VCaP (cell line): ENCODE measurements at regions not wholly inside any gene's neighbourhood (a gene's known extent, or its start where the extent isn't known, plus 50 kb on each side); places are given as distances from the start of the nearest gene placed in this dataset.

Experiments
- H3K27ac ChIP-seq: fragments of 450-650 bp; 2 replicates; pipeline ENCODE4 v1.5.1; 2017
- TF ChIP-seq, protein P1 (sequence below): fragments of 450-650 bp; conservative IDR thresholded peaks from 2 replicates; pipeline ENCODE4 v1.5.1; 2017; ENCODE audit warnings: mild to moderate bottlenecking, moderate library complexity

DNA sequence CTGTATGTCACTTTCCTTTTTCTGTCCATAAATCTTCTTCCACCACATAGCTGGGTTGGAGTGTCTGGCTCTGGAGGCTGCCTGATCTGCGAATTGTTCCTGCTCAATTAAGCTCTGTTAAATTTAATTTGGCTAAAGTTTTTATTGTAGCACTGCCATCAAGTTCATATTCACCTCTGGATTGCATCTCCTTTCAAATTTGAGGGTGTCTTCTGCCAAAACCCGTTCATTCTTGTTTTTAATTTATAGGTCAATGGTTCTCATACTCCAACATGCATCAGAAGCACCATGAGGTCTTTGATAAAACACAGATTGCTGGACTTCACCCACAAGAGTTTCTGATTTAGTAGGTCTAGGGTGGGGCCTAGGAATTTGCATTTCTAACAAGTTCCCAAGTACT lies 276.5 kb upstream of the NECTIN3 start:
- H3K27ac ChIP-seq = no peak overlapping the region
- TF ChIP-seq, protein P1, sequence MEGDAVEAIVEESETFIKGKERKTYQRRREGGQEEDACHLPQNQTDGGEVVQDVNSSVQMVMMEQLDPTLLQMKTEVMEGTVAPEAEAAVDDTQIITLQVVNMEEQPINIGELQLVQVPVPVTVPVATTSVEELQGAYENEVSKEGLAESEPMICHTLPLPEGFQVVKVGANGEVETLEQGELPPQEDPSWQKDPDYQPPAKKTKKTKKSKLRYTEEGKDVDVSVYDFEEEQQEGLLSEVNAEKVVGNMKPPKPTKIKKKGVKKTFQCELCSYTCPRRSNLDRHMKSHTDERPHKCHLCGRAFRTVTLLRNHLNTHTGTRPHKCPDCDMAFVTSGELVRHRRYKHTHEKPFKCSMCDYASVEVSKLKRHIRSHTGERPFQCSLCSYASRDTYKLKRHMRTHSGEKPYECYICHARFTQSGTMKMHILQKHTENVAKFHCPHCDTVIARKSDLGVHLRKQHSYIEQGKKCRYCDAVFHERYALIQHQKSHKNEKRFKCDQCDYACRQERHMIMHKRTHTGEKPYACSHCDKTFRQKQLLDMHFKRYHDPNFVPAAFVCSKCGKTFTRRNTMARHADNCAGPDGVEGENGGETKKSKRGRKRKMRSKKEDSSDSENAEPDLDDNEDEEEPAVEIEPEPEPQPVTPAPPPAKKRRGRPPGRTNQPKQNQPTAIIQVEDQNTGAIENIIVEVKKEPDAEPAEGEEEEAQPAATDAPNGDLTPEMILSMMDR = no peak

DNA sequence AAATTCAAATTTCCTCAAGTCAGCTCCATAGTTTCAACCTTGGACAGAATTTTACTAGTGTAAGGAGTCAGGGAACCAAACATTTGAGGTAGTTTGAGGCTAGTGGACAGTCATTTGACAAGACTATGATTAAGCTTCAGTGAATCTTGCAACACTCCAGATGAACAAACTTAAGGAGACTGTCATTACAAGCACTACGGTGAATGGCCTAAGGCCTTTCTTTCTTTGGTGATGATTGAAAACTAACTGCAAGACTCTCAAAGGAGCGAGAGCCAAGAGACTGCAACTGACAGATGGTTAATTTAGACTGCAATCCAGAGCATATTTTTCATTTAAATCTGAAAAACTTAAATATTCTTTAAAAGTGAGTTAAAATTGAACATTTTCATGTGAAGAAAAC lies 272.3 kb upstream of the NECTIN3 start:
- H3K27ac ChIP-seq = no peak overlapping the region
- TF ChIP-seq, protein P1 = no peak

DNA sequence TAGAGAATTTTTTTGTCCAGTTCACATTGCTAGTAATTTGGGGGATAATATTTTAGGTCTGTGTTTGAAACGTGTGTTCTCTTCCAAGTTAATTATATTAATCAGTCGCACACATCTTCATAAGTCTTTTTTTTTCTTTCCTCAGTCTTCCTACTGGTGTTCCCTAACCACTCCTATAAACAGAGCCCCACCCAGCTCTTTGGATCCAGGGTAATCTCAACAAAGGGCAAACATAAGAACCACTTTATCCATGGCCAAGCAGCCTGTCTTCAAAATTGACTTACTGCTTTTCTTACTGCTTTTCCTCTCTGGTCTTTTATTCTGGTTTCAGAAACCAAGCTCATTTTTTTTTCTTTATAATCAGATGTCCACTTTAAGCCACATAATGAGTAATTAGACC lies 266.8 kb upstream of the NECTIN3 start:
- no peak overlapping the region for H3K27ac ChIP-seq
- TF ChIP-seq, protein P1 = no peak

DNA sequence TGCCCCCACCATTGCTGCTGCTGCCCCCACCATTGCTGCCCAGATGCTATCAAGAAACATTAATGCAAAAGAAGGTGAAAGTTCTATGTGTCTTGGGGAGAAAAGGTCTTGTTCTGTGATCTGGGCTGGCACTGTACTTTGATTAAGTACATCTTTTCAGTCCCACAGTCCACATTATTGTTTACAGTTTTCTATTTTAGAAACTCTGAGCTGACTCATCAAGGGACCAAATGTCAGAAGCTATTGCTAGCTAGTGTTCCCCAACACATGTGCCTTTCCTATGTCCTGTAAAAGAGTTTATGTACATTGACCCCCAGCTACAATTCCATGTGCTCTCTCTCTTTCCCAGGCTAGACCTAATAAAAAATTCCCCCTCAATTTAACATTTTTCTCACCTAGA lies 264.7 kb upstream of the NECTIN3 start:
- TF ChIP-seq, protein P1 = no peak
- H3K27ac ChIP-seq = no peak overlapping the region

DNA sequence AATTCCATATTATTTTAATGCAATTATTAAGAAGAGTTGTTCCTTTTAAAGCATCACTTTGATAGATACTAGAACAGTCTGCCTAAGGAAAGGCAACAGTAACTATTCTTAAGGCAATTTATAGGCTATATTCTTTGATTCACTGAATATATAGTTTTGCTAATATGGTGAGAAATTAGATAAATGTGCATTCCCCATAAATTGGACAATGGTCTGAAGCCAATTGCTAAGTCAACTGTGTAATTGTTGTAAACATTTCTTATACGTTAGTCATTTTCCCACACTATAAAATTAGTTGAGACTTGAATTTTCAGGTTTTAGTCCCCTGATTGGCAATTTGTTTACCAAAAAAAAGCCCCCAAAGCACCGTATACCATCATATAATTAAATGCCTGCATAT lies 263.0 kb upstream of the NECTIN3 start:
- TF ChIP-seq, protein P1 = no peak
- H3K27ac ChIP-seq = no peak overlapping the region

DNA sequence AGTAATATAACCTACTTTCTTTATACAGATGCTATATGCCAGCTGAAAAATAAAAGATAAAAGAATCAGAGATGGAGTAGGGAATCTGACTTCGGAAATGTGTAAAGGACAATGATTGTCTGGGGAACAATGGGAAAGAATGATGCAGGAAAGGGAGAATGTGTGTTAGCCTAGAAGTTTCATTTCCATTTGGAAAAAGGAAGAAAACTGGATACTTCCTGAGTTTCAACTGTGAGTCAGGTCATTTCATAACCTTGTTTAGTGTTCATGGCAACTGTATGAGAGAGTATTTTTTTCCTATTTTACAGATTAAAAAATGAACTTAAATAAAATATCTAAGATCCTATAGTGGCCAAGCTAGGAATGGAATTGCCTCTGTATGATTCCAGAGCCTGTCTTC lies 261.3 kb upstream of the NECTIN3 start:
- H3K27ac ChIP-seq = no peak overlapping the region
- TF ChIP-seq, protein P1 = no peak

DNA sequence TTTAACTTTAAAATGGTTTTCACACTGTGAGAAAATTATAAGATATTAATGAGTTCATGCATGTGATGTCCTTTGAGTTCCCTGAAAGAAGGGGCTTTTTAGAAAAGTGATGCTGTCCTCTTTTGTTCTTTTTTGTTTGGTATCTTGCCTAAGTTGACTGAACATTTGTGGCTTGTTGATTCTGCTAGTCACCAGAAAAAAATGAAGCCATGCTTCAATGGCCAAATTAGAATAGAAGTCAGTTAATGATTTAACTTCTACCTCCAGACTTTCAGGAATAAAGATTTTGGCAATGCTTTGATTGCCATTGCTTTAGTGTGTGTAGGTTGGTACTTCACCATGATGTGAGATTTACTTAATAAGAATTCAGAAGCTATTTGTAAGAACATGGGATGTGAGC lies 260.6 kb upstream of the NECTIN3 start:
- TF ChIP-seq, protein P1 = no peak
- no peak overlapping the region for H3K27ac ChIP-seq

DNA sequence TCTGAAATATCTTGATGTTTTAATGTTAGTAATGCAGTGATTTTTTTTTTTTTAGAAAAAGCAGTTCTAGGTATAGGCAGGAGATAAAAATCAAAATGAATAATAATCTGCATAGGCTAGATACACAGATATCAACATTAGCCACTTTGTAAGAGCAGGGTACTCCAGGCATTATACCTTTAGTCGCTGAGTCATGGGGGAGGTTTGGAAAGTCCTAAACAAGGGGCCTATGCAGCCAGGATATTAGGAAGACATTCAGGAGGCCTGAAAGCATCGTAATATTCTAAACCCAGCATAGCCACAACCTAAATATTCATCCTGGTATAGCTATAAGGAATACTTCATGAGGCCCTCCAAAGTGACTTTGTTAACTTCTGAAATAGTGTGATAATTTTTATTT lies 258.1 kb upstream of the NECTIN3 start:
- TF ChIP-seq, protein P1 = no peak
- no peak overlapping the region for H3K27ac ChIP-seq
